HFFc6 (cell line): ENCODE measurements at regions not wholly inside any gene's neighbourhood (a gene's known extent, or its start where the extent isn't known, plus 50 kb on each side); places are given as distances from the start of the nearest gene placed in this dataset.

Source experiments
- DNase-seq: peaks from one replicate; pipeline ENCODE4 v3.0.0-alpha.2; 2018
- H3K27ac Mint-ChIP-seq: 2 replicates; pipeline ENCODE4 v1.8.0; 2020; ENCODE audit warnings: mild to moderate bottlenecking, mixed read lengths
- H3K27me3 Mint-ChIP-seq: 2 replicates; pipeline ENCODE4 v1.8.0; 2021; ENCODE audit warnings: mild to moderate bottlenecking, moderate library complexity, mixed read lengths; ENCODE audit not compliant: insufficient read depth
- H3K36me3 Mint-ChIP-seq: 2 replicates; pipeline ENCODE4 v1.8.0; 2021; ENCODE audit warnings: low read depth, mixed read lengths
- H3K4me1 Mint-ChIP-seq: 2 replicates; pipeline ENCODE4 v1.8.0; 2020; ENCODE audit warnings: low read depth, mixed read lengths
- H3K4me3 Mint-ChIP-seq: 2 replicates; pipeline ENCODE4 v1.8.0; 2020; ENCODE audit warnings: mild to moderate bottlenecking, moderate library complexity, mixed read lengths
- H3K9me3 Mint-ChIP-seq: 2 replicates; pipeline ENCODE4 v1.8.0; 2020; ENCODE audit warnings: mild to moderate bottlenecking, mixed read lengths
- TF ChIP-seq, protein P1 (sequence below): fragments of 200-600 bp; sonication (generic); IDR thresholded peaks from 2 replicates; pipeline ENCODE4 v1.5.0; 2021; ENCODE audit warnings: antibody characterized with exemption, mild to moderate bottlenecking

DNA sequence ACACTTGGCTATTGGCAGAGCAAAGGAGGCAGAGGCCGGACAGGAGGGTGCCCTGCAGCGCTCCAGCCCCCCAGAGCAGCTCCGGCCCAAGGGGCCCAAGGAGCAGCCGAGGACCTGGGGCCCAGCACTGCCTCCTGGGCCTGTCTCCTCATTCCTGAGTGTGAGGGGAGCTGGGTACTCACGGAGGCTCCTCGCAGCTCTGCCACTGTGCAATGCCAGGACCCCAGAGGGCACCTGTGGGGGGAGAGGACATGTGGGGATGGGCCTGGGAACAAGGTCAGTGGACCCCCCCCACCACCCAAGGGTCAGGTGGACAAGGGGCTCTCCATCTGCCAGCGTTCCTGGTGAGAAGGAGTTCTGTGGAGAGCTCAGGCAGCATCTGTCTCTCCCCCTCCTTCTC lies 192.6 kb upstream of the PPP1R26 start:
- TF ChIP-seq, protein P1, sequence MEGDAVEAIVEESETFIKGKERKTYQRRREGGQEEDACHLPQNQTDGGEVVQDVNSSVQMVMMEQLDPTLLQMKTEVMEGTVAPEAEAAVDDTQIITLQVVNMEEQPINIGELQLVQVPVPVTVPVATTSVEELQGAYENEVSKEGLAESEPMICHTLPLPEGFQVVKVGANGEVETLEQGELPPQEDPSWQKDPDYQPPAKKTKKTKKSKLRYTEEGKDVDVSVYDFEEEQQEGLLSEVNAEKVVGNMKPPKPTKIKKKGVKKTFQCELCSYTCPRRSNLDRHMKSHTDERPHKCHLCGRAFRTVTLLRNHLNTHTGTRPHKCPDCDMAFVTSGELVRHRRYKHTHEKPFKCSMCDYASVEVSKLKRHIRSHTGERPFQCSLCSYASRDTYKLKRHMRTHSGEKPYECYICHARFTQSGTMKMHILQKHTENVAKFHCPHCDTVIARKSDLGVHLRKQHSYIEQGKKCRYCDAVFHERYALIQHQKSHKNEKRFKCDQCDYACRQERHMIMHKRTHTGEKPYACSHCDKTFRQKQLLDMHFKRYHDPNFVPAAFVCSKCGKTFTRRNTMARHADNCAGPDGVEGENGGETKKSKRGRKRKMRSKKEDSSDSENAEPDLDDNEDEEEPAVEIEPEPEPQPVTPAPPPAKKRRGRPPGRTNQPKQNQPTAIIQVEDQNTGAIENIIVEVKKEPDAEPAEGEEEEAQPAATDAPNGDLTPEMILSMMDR = no peak
- peaks cover 6% of the 10 kb centered on the region for H3K36me3 Mint-ChIP-seq

DNA sequence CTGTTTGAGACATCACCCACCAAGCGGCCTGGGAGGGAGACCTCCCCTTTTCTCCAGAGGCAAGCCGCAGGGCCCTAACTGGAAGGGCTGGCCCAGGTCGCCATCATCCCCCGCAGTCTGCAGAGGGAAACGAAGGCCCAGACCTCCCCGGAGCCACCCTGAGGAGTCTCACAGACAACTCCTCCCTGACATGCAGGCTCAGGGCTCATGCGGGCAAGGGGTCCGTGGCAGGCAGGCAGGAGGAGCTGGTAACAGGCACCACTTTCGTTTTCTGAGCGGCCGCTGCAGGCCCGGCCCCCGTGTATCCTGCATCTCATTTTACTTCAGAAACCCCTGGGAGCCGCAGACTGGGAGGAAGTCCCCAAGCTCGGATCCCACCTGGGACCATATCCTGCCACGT lies 192.0 kb upstream of the PPP1R26 start:
- Mint-ChIP-seq H3K27ac (no peak overlapping the region), H3K9me3 (peaks cover 47% of the 10 kb centered on the region), H3K27me3 (peaks cover 5% of the 10 kb centered on the region), H3K4me1 (no peaks in the 10 kb centered on the region), H3K36me3 (peaks cover 6% of the 10 kb centered on the region), H3K4me3 (no peak overlapping the region)
- TF ChIP-seq, protein P1 = no peak
- no peak for DNase-seq

More for the DNA sequence above, 192.6 kb upstream of the PPP1R26 start:
- H3K27me3 Mint-ChIP-seq = peaks cover 7% of the 10 kb centered on the region
- peaks cover 47% of the 10 kb centered on the region for H3K9me3 Mint-ChIP-seq
- DNase-seq = no peak
- H3K4me1 Mint-ChIP-seq = no peaks in the 10 kb centered on the region
- H3K4me3 Mint-ChIP-seq = no peak overlapping the region
- no peak overlapping the region for H3K27ac Mint-ChIP-seq

DNA sequence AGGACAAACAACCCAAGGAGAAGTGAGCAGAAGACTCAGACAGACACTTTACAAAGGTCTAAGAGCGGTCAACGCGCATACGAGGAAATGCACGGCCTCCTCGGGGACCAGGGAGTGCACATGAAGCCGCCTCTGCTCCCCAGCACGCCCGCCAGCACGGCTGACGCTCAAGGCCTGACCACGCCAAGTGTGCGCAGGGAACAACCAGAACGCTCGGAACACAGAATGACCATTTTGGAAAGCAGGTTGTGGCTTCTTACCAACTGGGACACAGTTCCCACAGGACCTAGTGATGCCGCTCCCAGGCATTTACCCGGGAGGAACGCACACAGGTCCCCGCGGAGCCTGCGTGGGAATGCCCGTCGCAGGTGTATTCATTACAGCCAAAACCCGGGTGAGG lies 191.5 kb upstream of the PPP1R26 start:
- H3K27ac Mint-ChIP-seq = no peak overlapping the region
- DNase-seq = no peak
- H3K27me3 Mint-ChIP-seq = peaks cover 4% of the 10 kb centered on the region
- H3K36me3 Mint-ChIP-seq = peaks cover 6% of the 10 kb centered on the region
- no peak overlapping the region for H3K4me3 Mint-ChIP-seq
- TF ChIP-seq, protein P1 = no peak
- H3K9me3 Mint-ChIP-seq = peaks cover 47% of the 10 kb centered on the region
- H3K4me1 Mint-ChIP-seq = no peaks in the 10 kb centered on the region

DNA sequence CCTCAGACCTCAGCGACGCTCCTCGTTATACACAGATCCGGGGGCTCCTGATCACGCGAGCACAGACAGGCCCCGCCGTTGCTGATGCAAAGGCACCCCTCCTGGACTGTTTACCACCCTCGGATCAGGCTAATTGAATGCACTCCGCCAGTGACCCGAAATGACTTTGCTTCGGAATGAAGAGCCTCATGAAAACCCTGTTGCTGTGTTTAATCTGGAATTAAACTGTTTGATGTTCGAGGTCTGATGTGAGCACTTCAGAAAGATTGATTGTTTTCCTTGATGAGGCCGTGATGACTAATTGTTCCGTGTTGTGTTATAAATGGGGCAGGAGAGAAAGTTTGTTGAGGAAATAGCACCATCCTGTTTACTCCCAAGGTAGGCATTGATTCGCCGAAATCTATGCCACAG lies 190.5 kb upstream of the PPP1R26 start:
- peaks cover 6% of the 10 kb centered on the region for H3K36me3 Mint-ChIP-seq
- peaks cover 46% of the 10 kb centered on the region for H3K9me3 Mint-ChIP-seq
- DNase-seq = no peak
- H3K4me3 Mint-ChIP-seq = no peak overlapping the region
- peaks cover 4% of the 10 kb centered on the region for H3K27me3 Mint-ChIP-seq
- H3K4me1 Mint-ChIP-seq = no peaks in the 10 kb centered on the region
- TF ChIP-seq, protein P1 = no peak
- no peak overlapping the region for H3K27ac Mint-ChIP-seq

DNA sequence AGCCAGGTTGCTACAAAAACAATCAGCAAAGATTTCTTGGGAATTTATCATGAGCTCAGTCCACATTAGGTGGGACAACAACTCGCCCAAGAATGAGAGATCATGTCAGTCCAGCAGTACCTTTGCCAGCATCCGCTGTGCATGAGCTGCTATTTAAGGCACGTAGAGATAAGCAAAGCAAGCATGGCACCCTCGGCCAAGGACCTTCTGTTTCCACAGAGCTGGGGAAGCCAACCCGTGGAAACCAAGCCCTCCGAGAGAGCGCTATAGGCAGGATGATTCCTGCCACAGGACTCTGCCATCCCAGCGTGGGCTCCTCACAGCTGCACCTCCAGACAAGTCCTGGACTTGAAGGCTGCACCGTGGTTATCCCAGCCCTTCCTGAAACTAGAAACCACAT lies 189.5 kb upstream of the PPP1R26 start:
- DNase-seq = no peak
- no peak overlapping the region for H3K27ac Mint-ChIP-seq

More for the DNA sequence above, 189.5 kb upstream of the PPP1R26 start:
- Mint-ChIP-seq H3K9me3 (peaks cover 43% of the 10 kb centered on the region), H3K36me3 (peaks cover 6% of the 10 kb centered on the region), H3K4me1 (no peaks in the 10 kb centered on the region), H3K27me3 (peaks cover 8% of the 10 kb centered on the region), H3K4me3 (no peak overlapping the region)
- TF ChIP-seq, protein P1 = no peak
